HEK293 (cell line): ENCODE measurements at regions not wholly inside any gene's neighbourhood (a gene's known extent, or its start where the extent isn't known, plus 50 kb on each side); places are given as distances from the start of the nearest gene placed in this dataset.

Experiments used
- CTCF ChIA-PET: fragments of 350-600 bp; formaldehyde crosslinking; extraction: SDS; loops from one replicate; lab custom pipeline; 2021; ENCODE audit warnings: antibody characterized with exemption; lab: Yijun Ruan, JAX
- POLR2A ChIA-PET: fragments of 300-600 bp; formaldehyde crosslinking; extraction: SDS; loops from one replicate; lab custom pipeline; 2020; ENCODE audit warnings: antibody characterized with exemption, inconsistent platforms; lab: Yijun Ruan, JAX
- H3K27ac ChIP-seq: fragments of 200-500 bp; sonication (Bioruptor generic); 2 replicates; pipeline ENCODE4 v1.5.1; 2014; ENCODE audit warnings: low read depth, low read length, control low read depth, inconsistent platforms; ENCODE audit errors: extremely low read depth
- H3K36me3 ChIP-seq, 2 experiments: fragments of 200-500 bp in 1 of 2; sonication (Bioruptor generic) in 1 of 2; 1 replicate in 1 of 2; 2 replicates in 1 of 2; pipeline ENCODE4 v1.5.1; 2014 to 2017; ENCODE audit warnings: inconsistent platforms in 2 of 2, low read length in 2 of 2; ENCODE audit not compliant: control insufficient read depth in 2 of 2, insufficient read depth in 1 of 2
- H3K4me1 ChIP-seq: fragments of 200-500 bp; sonication (Bioruptor generic); 2 replicates; pipeline ENCODE4 v1.5.1; 2014; ENCODE audit warnings: mild to moderate bottlenecking, low read length, inconsistent platforms; ENCODE audit not compliant: control insufficient read depth, insufficient read depth
- H3K4me3 ChIP-seq: 2 replicates; pipeline ENCODE4 v1.5.1; 2011; ENCODE audit warnings: low read depth, mild to moderate bottlenecking, control low read depth, low read length, moderate library complexity
- H3K9me3 ChIP-seq: fragments of 200-500 bp; sonication (Bioruptor generic); 2 replicates; pipeline ENCODE4 v1.5.1; 2014; ENCODE audit warnings: low read depth, low read length, inconsistent platforms; ENCODE audit not compliant: control insufficient read depth, insufficient read depth
- HOXA7 ChIP-seq: sonication (generic); formaldehyde crosslinking; IDR thresholded peaks from 2 replicates; pipeline ENCODE4 v1.8.1; 2022; ENCODE audit warnings: missing genetic modification reagents, borderline replicate concordance
- HOXD13 ChIP-seq: sonication (generic); formaldehyde crosslinking; IDR thresholded peaks from 2 replicates; pipeline ENCODE4 v1.8.0; 2022; ENCODE audit warnings: missing genetic modification reagents, borderline replicate concordance
- OSR2 ChIP-seq: fragments of 450-650 bp; formaldehyde crosslinking; IDR thresholded peaks from 2 replicates; pipeline ENCODE4 v1.5.1; 2016; ENCODE audit warnings: missing biosample characterization, missing genetic modification characterization
- PRDM1 ChIP-seq: fragments of 450-650 bp; formaldehyde crosslinking; IDR thresholded peaks from 2 replicates; pipeline ENCODE4; 2016; ENCODE audit warnings: missing biosample characterization, missing genetic modification characterization
- SCRT1 ChIP-seq: fragments of 450-650 bp; formaldehyde crosslinking; IDR thresholded peaks from 2 replicates; pipeline ENCODE4 v1.5.1; 2016; ENCODE audit warnings: missing biosample characterization, missing genetic modification characterization, borderline replicate concordance
- SETDB1 ChIP-seq: IDR thresholded peaks from one replicate; pipeline ENCODE4 v1.6.1; 2017; ENCODE audit warnings: mild to moderate bottlenecking, low read length, moderate library complexity, mixed read lengths; ENCODE audit not compliant: insufficient read length
- SP2 ChIP-seq: fragments of 450-650 bp; formaldehyde crosslinking; IDR thresholded peaks from 2 replicates; pipeline ENCODE4 v1.5.1; 2016; ENCODE audit warnings: missing biosample characterization, missing genetic modification characterization
- SP7 ChIP-seq: fragments of 450-650 bp; formaldehyde crosslinking; IDR thresholded peaks from 2 replicates; pipeline ENCODE4 v1.5.1; 2016; ENCODE audit warnings: missing biosample characterization, missing genetic modification characterization
- TCF7L2 ChIP-seq: IDR thresholded peaks from 2 replicates; pipeline ENCODE4 v1.6.1; 2011; ENCODE audit warnings: low read depth, mild to moderate bottlenecking, inconsistent platforms, low read length, moderate library complexity, borderline replicate concordance
- YY2 ChIP-seq: fragments of 450-650 bp; formaldehyde crosslinking; IDR thresholded peaks from 2 replicates; pipeline ENCODE4 v1.5.1; 2016; ENCODE audit warnings: missing biosample characterization, missing genetic modification characterization
- ZFHX2 ChIP-seq: fragments of 450-650 bp; formaldehyde crosslinking; conservative IDR thresholded peaks from 2 replicates; pipeline ENCODE4 v1.5.1; 2016; ENCODE audit warnings: missing biosample characterization, missing genetic modification characterization
- ZNF146 ChIP-seq: fragments of 450-650 bp; formaldehyde crosslinking; IDR thresholded peaks from 2 replicates; pipeline ENCODE4 v1.5.1; 2016; ENCODE audit warnings: missing biosample characterization, missing genetic modification characterization
- ZNF26 ChIP-seq: fragments of 450-650 bp; formaldehyde crosslinking; IDR thresholded peaks from 2 replicates; pipeline ENCODE4 v1.5.1; 2016; ENCODE audit warnings: missing biosample characterization, missing genetic modification characterization
- ZNF394 ChIP-seq: fragments of 450-650 bp; formaldehyde crosslinking; IDR thresholded peaks from 2 replicates; pipeline ENCODE4 v1.5.1; 2016; ENCODE audit warnings: missing biosample characterization, missing genetic modification characterization, mild to moderate bottlenecking, moderate library complexity, borderline replicate concordance
- ZNF423 ChIP-seq: fragments of 450-650 bp; formaldehyde crosslinking; IDR thresholded peaks from 2 replicates; pipeline ENCODE4 v1.5.1; 2016; ENCODE audit warnings: missing biosample characterization, missing genetic modification characterization
- ZNF473 ChIP-seq: fragments of 450-650 bp; formaldehyde crosslinking; IDR thresholded peaks from 2 replicates; pipeline ENCODE4 v1.5.1; 2017; ENCODE audit warnings: missing biosample characterization, missing genetic modification characterization
- ZNF549 ChIP-seq: fragments of 450-650 bp; IDR thresholded peaks from 2 replicates; pipeline ENCODE4 v1.5.1; 2018; ENCODE audit warnings: missing biosample characterization, missing genetic modification characterization, mild to moderate bottlenecking, inconsistent platforms, moderate library complexity
- ZNF561 ChIP-seq: fragments of 450-650 bp; IDR thresholded peaks from 2 replicates; pipeline ENCODE4 v1.5.1; 2018; ENCODE audit warnings: missing biosample characterization, missing genetic modification characterization, borderline replicate concordance
- ZNF610 ChIP-seq: fragments of 450-650 bp; formaldehyde crosslinking; IDR thresholded peaks from 2 replicates; pipeline ENCODE4 v1.5.1; 2016; ENCODE audit warnings: missing biosample characterization, missing genetic modification characterization, borderline replicate concordance
- ZNF626 ChIP-seq: fragments of 450-650 bp; sonication (Bioruptor Pico); formaldehyde crosslinking; IDR thresholded peaks from 2 replicates; pipeline ENCODE4 v1.5.1; 2018; ENCODE audit warnings: missing biosample characterization, missing genetic modification characterization, inconsistent platforms
- ZNF670 ChIP-seq: fragments of 450-650 bp; formaldehyde crosslinking; IDR thresholded peaks from 2 replicates; pipeline ENCODE4 v1.5.1; 2016; ENCODE audit warnings: missing biosample characterization, missing genetic modification characterization, low read depth
- ZNF768 ChIP-seq: fragments of 450-650 bp; formaldehyde crosslinking; IDR thresholded peaks from 2 replicates; pipeline ENCODE4 v1.5.1; 2018; ENCODE audit warnings: missing biosample characterization, mild to moderate bottlenecking, missing genetic modification characterization
- ZNF830 ChIP-seq: fragments of 450-650 bp; IDR thresholded peaks from 2 replicates; pipeline ENCODE4 v1.5.0; 2018; ENCODE audit warnings: missing biosample characterization, missing genetic modification characterization, low read depth, mild to moderate bottlenecking, moderate library complexity
- ZSCAN5A ChIP-seq: fragments of 450-650 bp; formaldehyde crosslinking; IDR thresholded peaks from 2 replicates; pipeline ENCODE4 v1.5.1; 2016; ENCODE audit warnings: missing biosample characterization, missing genetic modification characterization
- TF ChIP-seq, protein P1 (sequence below): fragments of 450-650 bp; formaldehyde crosslinking; IDR thresholded peaks from 2 replicates; pipeline ENCODE4 v1.5.1; 2016; ENCODE audit warnings: missing biosample characterization, missing genetic modification characterization, low read depth
- TF ChIP-seq, protein P2 (sequence below): sonication (generic); formaldehyde crosslinking; IDR thresholded peaks from 2 replicates; pipeline ENCODE4 v1.8.1; 2022; ENCODE audit warnings: mild to moderate bottlenecking, moderate library complexity, missing genetic modification reagents
- TF ChIP-seq, protein P3 (sequence below): fragments of 450-650 bp; formaldehyde crosslinking; IDR thresholded peaks from 2 replicates; pipeline ENCODE4 v1.5.1; 2017; ENCODE audit warnings: missing biosample characterization, missing genetic modification characterization
- TF ChIP-seq, protein P4 (sequence below): fragments of 450-650 bp; formaldehyde crosslinking; IDR thresholded peaks from 2 replicates; pipeline ENCODE4 v1.5.1; 2016; ENCODE audit warnings: missing biosample characterization, missing genetic modification characterization

GRCh38 chr4:120526033-120526432, 396.5 kb downstream of the PRDM5 start (continued):
- no peak for TF ChIP-seq ZNF394 (tag by site-specific recombination)
- TF ChIP-seq, all 188 proteins: peak for 0

GRCh38 chr4:120525106-120525505, 397.4 kb downstream of the PRDM5 start:
- H3K27ac ChIP-seq, result no peak overlapping the region
- H3K4me3 ChIP-seq, result no peak overlapping the region
- no peaks in the 10 kb centered on the region for H3K9me3 ChIP-seq
- no peaks in the 10 kb centered on the region for H3K36me3 ChIP-seq
- H3K4me1 ChIP-seq, result no peaks in the 10 kb centered on the region
- ChIA-PET CTCF (no interaction called here), POLR2A (no interaction called here)
- TF ChIP-seq SCRT1 (no peak), SETDB1 (no peak), ZNF610 (no peak), ZNF768 (no peak), OSR2 (tag by site-specific recombination) (no peak), SP7 (no peak), ZNF473 (tag by site-specific recombination) (no peak), ZNF561 (no peak), SP2 (tag by site-specific recombination) (no peak), TCF7L2 (no peak), ZSCAN5A (tag by site-specific recombination) (no peak)
- TF ChIP-seq, protein P1, sequence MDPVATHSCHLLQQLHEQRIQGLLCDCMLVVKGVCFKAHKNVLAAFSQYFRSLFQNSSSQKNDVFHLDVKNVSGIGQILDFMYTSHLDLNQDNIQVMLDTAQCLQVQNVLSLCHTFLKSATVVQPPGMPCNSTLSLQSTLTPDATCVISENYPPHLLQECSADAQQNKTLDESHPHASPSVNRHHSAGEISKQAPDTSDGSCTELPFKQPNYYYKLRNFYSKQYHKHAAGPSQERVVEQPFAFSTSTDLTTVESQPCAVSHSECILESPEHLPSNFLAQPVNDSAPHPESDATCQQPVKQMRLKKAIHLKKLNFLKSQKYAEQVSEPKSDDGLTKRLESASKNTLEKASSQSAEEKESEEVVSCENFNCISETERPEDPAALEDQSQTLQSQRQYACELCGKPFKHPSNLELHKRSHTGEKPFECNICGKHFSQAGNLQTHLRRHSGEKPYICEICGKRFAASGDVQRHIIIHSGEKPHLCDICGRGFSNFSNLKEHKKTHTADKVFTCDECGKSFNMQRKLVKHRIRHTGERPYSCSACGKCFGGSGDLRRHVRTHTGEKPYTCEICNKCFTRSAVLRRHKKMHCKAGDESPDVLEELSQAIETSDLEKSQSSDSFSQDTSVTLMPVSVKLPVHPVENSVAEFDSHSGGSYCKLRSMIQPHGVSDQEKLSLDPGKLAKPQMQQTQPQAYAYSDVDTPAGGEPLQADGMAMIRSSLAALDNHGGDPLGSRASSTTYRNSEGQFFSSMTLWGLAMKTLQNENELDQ (tag by site-specific recombination), result no peak
- TF ChIP-seq, protein P2, sequence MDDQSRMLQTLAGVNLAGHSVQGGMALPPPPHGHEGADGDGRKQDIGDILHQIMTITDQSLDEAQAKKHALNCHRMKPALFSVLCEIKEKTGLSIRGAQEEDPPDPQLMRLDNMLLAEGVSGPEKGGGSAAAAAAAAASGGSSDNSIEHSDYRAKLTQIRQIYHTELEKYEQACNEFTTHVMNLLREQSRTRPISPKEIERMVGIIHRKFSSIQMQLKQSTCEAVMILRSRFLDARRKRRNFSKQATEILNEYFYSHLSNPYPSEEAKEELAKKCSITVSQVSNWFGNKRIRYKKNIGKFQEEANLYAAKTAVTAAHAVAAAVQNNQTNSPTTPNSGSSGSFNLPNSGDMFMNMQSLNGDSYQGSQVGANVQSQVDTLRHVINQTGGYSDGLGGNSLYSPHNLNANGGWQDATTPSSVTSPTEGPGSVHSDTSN (CRISPR knock-in tag), result no peak

DNA sequence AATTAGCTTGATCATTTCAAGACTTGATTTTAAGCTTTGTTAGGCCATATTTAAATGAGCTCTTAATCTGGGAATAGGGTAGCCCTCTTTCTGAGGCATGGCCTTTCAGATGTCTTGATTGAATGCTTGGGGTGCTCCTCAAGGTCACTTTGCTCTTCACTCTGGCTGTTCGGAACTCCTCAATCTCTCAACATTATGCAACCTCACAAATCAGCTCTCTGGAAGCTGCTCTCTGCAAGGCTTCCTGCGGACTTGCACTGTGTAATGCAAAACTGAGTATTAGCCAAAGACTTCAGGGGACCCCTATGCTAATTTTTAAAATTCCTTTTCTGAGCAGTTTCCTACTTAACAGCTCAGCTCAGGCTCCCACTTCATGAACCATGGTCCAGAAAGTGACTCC, 398.3 kb downstream of the PRDM5 start:
- H3K9me3 ChIP-seq, result no peaks in the 10 kb centered on the region
- CTCF ChIA-PET, result interaction anchor here (0.7 kb wide), 1 partner anchor 16 kb away, joined by 3 read pairs; no protein-coding TSS in a partner anchor
- POLR2A ChIA-PET, result no interaction called here
- no peaks in the 10 kb centered on the region for H3K36me3 ChIP-seq
- no peak overlapping the region for H3K27ac ChIP-seq
- no peak overlapping the region for H3K4me3 ChIP-seq
- no peaks in the 10 kb centered on the region for H3K4me1 ChIP-seq
- TF ChIP-seq ZNF549 (no peak), HOXA7 (CRISPR knock-in tag) (no peak), PRDM1 (tag by site-specific recombination) (no peak), ZNF830 (tag by site-specific recombination) (no peak), YY2 (tag by site-specific recombination) (no peak), ZNF423 (tag by site-specific recombination) (no peak), ZNF670 (tag by site-specific recombination) (no peak), ZNF146 (tag by site-specific recombination) (no peak), OSR2 (tag by site-specific recombination) (no peak), ZNF626 (no peak), ZFHX2 (tag by site-specific recombination) (no peak), ZNF26 (no peak), HOXD13 (CRISPR knock-in tag) (no peak)
- TF ChIP-seq, protein P3, sequence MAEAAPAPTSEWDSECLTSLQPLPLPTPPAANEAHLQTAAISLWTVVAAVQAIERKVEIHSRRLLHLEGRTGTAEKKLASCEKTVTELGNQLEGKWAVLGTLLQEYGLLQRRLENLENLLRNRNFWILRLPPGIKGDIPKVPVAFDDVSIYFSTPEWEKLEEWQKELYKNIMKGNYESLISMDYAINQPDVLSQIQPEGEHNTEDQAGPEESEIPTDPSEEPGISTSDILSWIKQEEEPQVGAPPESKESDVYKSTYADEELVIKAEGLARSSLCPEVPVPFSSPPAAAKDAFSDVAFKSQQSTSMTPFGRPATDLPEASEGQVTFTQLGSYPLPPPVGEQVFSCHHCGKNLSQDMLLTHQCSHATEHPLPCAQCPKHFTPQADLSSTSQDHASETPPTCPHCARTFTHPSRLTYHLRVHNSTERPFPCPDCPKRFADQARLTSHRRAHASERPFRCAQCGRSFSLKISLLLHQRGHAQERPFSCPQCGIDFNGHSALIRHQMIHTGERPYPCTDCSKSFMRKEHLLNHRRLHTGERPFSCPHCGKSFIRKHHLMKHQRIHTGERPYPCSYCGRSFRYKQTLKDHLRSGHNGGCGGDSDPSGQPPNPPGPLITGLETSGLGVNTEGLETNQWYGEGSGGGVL (tag by site-specific recombination), result no peak
- TF ChIP-seq, protein P4, sequence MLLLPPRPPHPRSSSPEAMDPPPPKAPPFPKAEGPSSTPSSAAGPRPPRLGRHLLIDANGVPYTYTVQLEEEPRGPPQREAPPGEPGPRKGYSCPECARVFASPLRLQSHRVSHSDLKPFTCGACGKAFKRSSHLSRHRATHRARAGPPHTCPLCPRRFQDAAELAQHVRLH (tag by site-specific recombination), result no peak
